A549 (cell line): ENCODE measurements at regions not wholly inside any gene's neighbourhood (a gene's known extent, or its start where the extent isn't known, plus 50 kb on each side); places are given as distances from the start of the nearest gene placed in this dataset.
"Not testable (repeated sequence)": the region's sequence is repeated elsewhere in the genome, so short reads cannot be mapped to it uniquely, and the experiment has no call there.

Experiments
- ATAC-seq, 2 experiments: fragments of 200-7000 bp in 1 of 2; fragments of >200 bp in 1 of 2; cut with Nextera tagmentation in 1 of 2; cut with Tn5 transposase in 1 of 2; 3 replicates each; pipeline versions ENCODE4 v1.8.0 to v1.9.1; 2018 to 2020; ENCODE audit warnings: mild to moderate bottlenecking in 1 of 2, moderate library complexity in 1 of 2
- CTCF ChIA-PET: fragments of 300-600 bp; sonication (Branson Sonifier 250); formaldehyde crosslinking; extraction: SDS; loops from one replicate; lab custom pipeline; 2021; ENCODE audit warnings: antibody characterized with exemption, inconsistent platforms; lab: Yijun Ruan, JAX
- POLR2A ChIA-PET: fragments of 350-600 bp; formaldehyde crosslinking; extraction: SDS; loops from one replicate; lab custom pipeline; 2021; ENCODE audit warnings: antibody characterized with exemption, inconsistent platforms; lab: Yijun Ruan, JAX
- DNase-seq, 2 experiments: peaks; one replicate each; pipeline versions ENCODE4 v3.0.0 to v3.0.0-alpha.2; 2011 to 2016; ENCODE audit warnings: low read depth in 1 of 2, low spot score in 1 of 2
- FAIRE-seq: peaks from 2 replicates; lab custom pipeline; 2011; peaks lifted over from hg19 to GRCh38; lab: Jason Lieb, UNC
- H3K27ac ChIP-seq, 2 experiments: fragments of >200 bp; sonication (Bioruptor Twin); formaldehyde crosslinking; 3 replicates each; pipeline ENCODE4 v1.5.1; 2016 to 2017
- H3K4me1 ChIP-seq: fragments of >200 bp; sonication (Bioruptor Twin); formaldehyde crosslinking; 3 replicates; pipeline ENCODE4 v1.6.1; 2016
- H3K4me2 ChIP-seq: fragments of >200 bp; sonication (Bioruptor Twin); formaldehyde crosslinking; 3 replicates; pipeline ENCODE4 v1.6.1; 2016
- H3K4me3 ChIP-seq: fragments of >200 bp; sonication (Bioruptor Twin); formaldehyde crosslinking; 3 replicates; pipeline ENCODE4 v1.5.1; 2016
- H3K9me3 ChIP-seq: fragments of >200 bp; sonication (Bioruptor Twin); formaldehyde crosslinking; 3 replicates; pipeline ENCODE4 v1.6.1; 2016
- CHD2 ChIP-seq: fragments of 150-350 bp; IDR thresholded peaks from 2 replicates; pipeline ENCODE4 v1.6.1; 2014; ENCODE audit warnings: low read length; ENCODE audit not compliant: partially characterized antibody
- EHF ChIP-seq: fragments of 250-450 bp; sonication (Bioruptor Pico); IDR thresholded peaks from 2 replicates; pipeline ENCODE4 v1.5.0; 2020; ENCODE audit warnings: mild to moderate bottlenecking
- JUNB ChIP-seq: fragments of >200 bp; sonication (Bioruptor Twin); formaldehyde crosslinking; IDR thresholded peaks from 2 replicates; pipeline ENCODE4 v1.6.1; 2016
- KDM1A ChIP-seq: fragments of 200-600 bp; sonication (generic); IDR thresholded peaks from 2 replicates; pipeline ENCODE4 v1.6.1; 2016; ENCODE audit warnings: low read depth, mild to moderate bottlenecking
- KDM5A ChIP-seq: fragments of 200-600 bp; sonication (generic); IDR thresholded peaks from 2 replicates; pipeline ENCODE4 v1.6.1; 2016; ENCODE audit warnings: antibody characterized with exemption, mild to moderate bottlenecking
- MAFK ChIP-seq: fragments of 450-650 bp; IDR thresholded peaks from 2 replicates; pipeline ENCODE4 v1.6.1; 2014; ENCODE audit not compliant: partially characterized antibody
- MYC ChIP-seq: IDR thresholded peaks from 2 replicates; pipeline ENCODE4 v1.6.1; 2012; ENCODE audit warnings: mild to moderate bottlenecking, inconsistent platforms, low read length, improper control_type of control experiment, borderline replicate concordance
- NFE2L2 ChIP-seq: fragments of 150-350 bp; conservative IDR thresholded peaks from 2 replicates; pipeline ENCODE4 v1.6.1; 2014; ENCODE audit warnings: low read length
- NR3C1 ChIP-seq: fragments of >200 bp; sonication (Bioruptor Twin); formaldehyde crosslinking; IDR thresholded peaks from 3 replicates; pipeline ENCODE4 v1.6.1; 2017
- POLR2AphosphoS2 ChIP-seq: conservative IDR thresholded peaks from 2 replicates; pipeline ENCODE4 v1.6.1; 2012; ENCODE audit warnings: low read length, improper control_type of control experiment, inconsistent platforms
- RAD21 ChIP-seq, 2 experiments: fragments of >200 bp in 1 of 2; sonication (Bioruptor Twin) in 1 of 2; formaldehyde crosslinking in 1 of 2; IDR thresholded peaks in 1 of 2; conservative IDR thresholded peaks in 1 of 2; 2 replicates in 1 of 2; 3 replicates in 1 of 2; pipeline ENCODE4 v1.6.1; 2012 to 2018; ENCODE audit warnings: inconsistent platforms in 1 of 2
- RARB ChIP-seq: fragments of 250-450 bp; sonication (Bioruptor Pico); IDR thresholded peaks from 2 replicates; pipeline ENCODE4 v1.8.0; 2021; ENCODE audit warnings: mild to moderate bottlenecking, moderate library complexity
- RNF2 ChIP-seq: fragments of 200-600 bp; sonication (generic); IDR thresholded peaks from 2 replicates; pipeline ENCODE4 v1.6.1; 2016; ENCODE audit warnings: low read depth, mild to moderate bottlenecking, antibody characterized with exemption, moderate library complexity, borderline replicate concordance
- SREBF2 ChIP-seq: fragments of 450-650 bp; IDR thresholded peaks from 2 replicates; pipeline ENCODE4 v1.6.1; 2014; ENCODE audit warnings: mild to moderate bottlenecking, moderate library complexity
- ZC3H11A ChIP-seq: fragments of 450-650 bp; IDR thresholded peaks from 2 replicates; pipeline ENCODE4 v1.6.1; 2014; ENCODE audit warnings: antibody characterized with exemption, mild to moderate bottlenecking
- WGBS: methylation state at CpG from one replicate; pipeline ENCODE4 v1.1.6; 2017; ENCODE audit errors: missing lambda C conversion rate; 5-methylcytosine and 5-hydroxymethylcytosine counted together
- TF ChIP-seq, protein P1 (sequence below): fragments of 250-450 bp; sonication (Bioruptor Pico); IDR thresholded peaks from 2 replicates; pipeline ENCODE4 v1.5.0; 2021; ENCODE audit warnings: mild to moderate bottlenecking, moderate library complexity, borderline replicate concordance
- TF ChIP-seq, protein P2 (sequence below): fragments of 200-600 bp; sonication (generic); IDR thresholded peaks from 2 replicates; pipeline ENCODE4 v1.6.1; 2016; ENCODE audit warnings: antibody characterized with exemption, mild to moderate bottlenecking, moderate library complexity
- TF ChIP-seq, protein P3 (sequence below): fragments of >200 bp; sonication (Bioruptor Twin); formaldehyde crosslinking; IDR thresholded peaks from 3 replicates; pipeline ENCODE4 v1.6.1; 2016

DNA sequence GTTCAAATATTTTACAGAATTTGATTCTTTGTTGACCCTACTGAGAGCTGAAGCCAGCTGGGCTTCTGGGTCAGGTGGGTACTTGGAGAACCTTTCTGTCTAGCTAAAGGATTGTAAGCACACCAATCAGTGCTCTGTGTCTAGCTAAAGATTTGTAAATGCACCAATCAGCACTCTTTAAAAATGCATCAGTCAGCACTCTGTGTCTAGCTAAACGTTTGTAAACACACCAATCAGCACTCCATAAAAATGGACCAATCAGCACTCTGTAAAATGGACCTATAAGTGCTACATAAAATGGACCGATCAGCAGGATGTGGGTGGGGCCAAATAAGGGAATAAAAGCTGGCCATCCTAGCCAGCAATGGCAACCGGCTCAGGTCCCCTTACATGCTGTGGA lies 76.4 kb upstream of the TMSB4Y start:
- H3K9me3 ChIP-seq, H3K4me3 ChIP-seq, CTCF ChIA-PET, H3K4me1 ChIP-seq, DNase-seq, H3K4me2 ChIP-seq, H3K27ac ChIP-seq, POLR2A ChIA-PET, ATAC-seq, FAIRE-seq: not testable (repeated sequence)
- WGBS = 16% methylated on average over 3 of the region's 3 CpGs
- peak; percentile 61 for TF ChIP-seq MAFK

DNA sequence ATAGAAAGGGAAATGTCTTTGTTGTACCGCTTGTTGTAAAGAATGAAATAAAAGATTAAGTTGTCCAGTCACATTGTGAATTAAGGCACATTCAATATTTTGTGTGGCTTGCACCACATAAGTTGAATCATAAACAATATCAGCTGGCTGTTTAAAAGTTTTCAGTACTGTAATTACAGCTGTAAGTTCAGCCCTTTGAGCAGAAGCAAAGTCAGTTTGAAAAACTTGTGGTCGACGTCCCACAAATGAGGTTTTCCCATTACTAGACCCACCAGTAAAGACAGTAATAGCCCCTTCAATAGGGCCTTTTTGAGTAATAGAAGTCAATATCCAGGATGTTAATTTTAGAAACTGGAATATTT lies 87.8 kb upstream of the TMSB4Y start:
- CTCF ChIA-PET = no interaction called here
- TF ChIP-seq ZC3H11A = no peak
- no peak for TF ChIP-seq MYC
- no peak for TF ChIP-seq KDM1A
- TF ChIP-seq RARB = no peak
- TF ChIP-seq, protein P1, sequence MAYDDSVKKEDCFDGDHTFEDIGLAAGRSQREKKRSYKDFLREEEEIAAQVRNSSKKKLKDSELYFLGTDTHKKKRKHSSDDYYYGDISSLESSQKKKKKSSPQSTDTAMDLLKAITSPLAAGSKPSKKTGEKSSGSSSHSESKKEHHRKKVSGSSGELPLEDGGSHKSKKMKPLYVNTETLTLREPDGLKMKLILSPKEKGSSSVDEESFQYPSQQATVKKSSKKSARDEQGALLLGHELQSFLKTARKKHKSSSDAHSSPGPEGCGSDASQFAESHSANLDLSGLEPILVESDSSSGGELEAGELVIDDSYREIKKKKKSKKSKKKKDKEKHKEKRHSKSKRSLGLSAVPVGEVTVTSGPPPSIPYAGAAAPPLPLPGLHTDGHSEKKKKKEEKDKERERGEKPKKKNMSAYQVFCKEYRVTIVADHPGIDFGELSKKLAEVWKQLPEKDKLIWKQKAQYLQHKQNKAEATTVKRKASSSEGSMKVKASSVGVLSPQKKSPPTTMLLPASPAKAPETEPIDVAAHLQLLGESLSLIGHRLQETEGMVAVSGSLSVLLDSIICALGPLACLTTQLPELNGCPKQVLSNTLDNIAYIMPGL (CRISPR knock-in tag) = no peak
- no peak for TF ChIP-seq NR3C1
- TF ChIP-seq NFE2L2 = no peak
- TF ChIP-seq CHD2 = no peak
- no peak for TF ChIP-seq RAD21 (conservative IDR thresholded peaks at IDR 0.05 in 1 of 2, IDR thresholded peaks at IDR 0.05 in 1 of 2)
- TF ChIP-seq POLR2AphosphoS2 = no peak
- no peak for TF ChIP-seq SREBF2
- no peak for TF ChIP-seq JUNB
- TF ChIP-seq RNF2 = no peak
- TF ChIP-seq, protein P2, sequence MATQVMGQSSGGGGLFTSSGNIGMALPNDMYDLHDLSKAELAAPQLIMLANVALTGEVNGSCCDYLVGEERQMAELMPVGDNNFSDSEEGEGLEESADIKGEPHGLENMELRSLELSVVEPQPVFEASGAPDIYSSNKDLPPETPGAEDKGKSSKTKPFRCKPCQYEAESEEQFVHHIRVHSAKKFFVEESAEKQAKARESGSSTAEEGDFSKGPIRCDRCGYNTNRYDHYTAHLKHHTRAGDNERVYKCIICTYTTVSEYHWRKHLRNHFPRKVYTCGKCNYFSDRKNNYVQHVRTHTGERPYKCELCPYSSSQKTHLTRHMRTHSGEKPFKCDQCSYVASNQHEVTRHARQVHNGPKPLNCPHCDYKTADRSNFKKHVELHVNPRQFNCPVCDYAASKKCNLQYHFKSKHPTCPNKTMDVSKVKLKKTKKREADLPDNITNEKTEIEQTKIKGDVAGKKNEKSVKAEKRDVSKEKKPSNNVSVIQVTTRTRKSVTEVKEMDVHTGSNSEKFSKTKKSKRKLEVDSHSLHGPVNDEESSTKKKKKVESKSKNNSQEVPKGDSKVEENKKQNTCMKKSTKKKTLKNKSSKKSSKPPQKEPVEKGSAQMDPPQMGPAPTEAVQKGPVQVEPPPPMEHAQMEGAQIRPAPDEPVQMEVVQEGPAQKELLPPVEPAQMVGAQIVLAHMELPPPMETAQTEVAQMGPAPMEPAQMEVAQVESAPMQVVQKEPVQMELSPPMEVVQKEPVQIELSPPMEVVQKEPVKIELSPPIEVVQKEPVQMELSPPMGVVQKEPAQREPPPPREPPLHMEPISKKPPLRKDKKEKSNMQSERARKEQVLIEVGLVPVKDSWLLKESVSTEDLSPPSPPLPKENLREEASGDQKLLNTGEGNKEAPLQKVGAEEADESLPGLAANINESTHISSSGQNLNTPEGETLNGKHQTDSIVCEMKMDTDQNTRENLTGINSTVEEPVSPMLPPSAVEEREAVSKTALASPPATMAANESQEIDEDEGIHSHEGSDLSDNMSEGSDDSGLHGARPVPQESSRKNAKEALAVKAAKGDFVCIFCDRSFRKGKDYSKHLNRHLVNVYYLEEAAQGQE = no peak

DNA sequence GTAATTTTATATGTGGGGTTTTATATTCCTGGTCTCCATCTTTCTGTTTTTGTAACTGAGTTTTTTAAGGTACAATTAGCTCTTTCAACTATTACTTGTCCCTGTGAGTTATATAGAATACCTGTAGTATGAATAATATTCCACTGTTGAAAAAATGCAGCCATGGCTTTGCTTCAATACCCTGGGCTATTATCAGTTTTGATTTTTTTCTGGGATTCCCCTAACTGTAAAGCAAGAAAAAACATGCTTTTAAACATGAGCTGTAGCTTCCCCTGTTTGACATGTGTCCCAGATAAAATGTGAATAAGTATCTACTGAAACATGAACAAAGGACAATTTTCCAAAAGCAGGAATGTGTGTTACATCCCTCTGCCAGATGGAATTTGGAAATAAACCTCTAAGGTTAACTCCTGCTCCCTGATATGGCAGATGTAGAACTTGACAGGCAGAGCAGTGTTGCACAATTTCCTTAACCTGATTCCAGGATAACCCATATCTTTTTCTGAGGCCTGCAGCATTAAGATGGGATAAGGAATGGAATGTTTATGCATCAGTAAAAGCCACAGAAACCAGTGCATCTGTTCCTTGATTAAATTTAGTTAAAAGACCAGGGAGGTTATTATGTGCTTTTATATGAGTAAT lies 88.3 kb upstream of the TMSB4Y start:
- no peak overlapping the region for H3K4me2 ChIP-seq
- TF ChIP-seq RARB (no peak), EHF (CRISPR knock-in tag) (no peak), KDM5A (no peak)
- TF ChIP-seq, protein P3, sequence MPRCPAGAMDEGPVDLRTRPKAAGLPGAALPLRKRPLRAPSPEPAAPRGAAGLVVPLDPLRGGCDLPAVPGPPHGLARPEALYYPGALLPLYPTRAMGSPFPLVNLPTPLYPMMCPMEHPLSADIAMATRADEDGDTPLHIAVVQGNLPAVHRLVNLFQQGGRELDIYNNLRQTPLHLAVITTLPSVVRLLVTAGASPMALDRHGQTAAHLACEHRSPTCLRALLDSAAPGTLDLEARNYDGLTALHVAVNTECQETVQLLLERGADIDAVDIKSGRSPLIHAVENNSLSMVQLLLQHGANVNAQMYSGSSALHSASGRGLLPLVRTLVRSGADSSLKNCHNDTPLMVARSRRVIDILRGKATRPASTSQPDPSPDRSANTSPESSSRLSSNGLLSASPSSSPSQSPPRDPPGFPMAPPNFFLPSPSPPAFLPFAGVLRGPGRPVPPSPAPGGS = no peak
- TF ChIP-seq, all 56 proteins: peak for 0
- Histone ChIP-seq H3K4me1 (no peaks in the 10 kb centered on the region), H3K27ac (no peak overlapping the region), H3K9me3 (no peaks in the 10 kb centered on the region), H3K4me3 (no peak overlapping the region)
- ChIA-PET CTCF (no interaction called here), POLR2A (no interaction called here)
- FAIRE-seq = no peak
- no peak for DNase-seq
- no peak for ATAC-seq

More for the DNA sequence above, 87.8 kb upstream of the TMSB4Y start:
- no peak overlapping the region for H3K4me3 ChIP-seq
- DNase-seq (no peak), FAIRE-seq (no peak), ATAC-seq (no peak)
- H3K27ac ChIP-seq = no peak overlapping the region
- no peak overlapping the region for H3K4me2 ChIP-seq
- POLR2A ChIA-PET = no interaction called here
- no peaks in the 10 kb centered on the region for H3K9me3 ChIP-seq
- 47% methylated on average over 3 of the region's 3 CpGs for WGBS
- H3K4me1 ChIP-seq = no peaks in the 10 kb centered on the region
